ENCODE measurements at regions not wholly inside any gene's neighbourhood (a gene's known extent, or its start where the extent isn't known, plus 50 kb on each side); places are given as distances from the start of the nearest gene placed in this dataset.
A peak's percentile ranks its signal among the peaks of the same experiment; 100 is the strongest.

DNA sequence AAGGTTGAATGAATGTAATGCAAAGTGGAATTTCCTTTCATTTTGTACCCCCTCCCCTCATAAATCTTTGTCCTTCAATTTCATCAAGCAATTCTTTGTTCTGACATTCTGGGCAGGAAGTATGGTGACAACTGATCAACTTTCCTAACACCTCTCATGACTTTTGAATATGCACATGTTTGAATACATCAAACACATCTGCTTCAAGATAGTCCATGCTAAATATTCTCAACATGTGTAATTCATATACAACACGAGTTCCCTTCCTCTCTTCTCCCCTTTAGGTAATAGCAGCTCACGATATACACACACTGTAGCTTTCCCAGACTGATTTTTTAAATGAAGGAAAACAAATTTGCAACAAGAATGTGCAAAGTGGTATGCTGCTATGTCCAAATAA lies 103.6 kb upstream of the EFNA5 start:
- WGBS (ENCODE audit: insufficient coverage), result no CpG with 5 or more reads among the region's 2 CpGs
- no peak overlapping the region for H3K4me3 ChIP-seq (ENCODE audit: low read length)
- peaks cover 3% of the 10 kb centered on the region for H3K4me1 ChIP-seq (ENCODE audit: control insufficient read depth, insufficient read depth, low read length)
- H3K36me3 ChIP-seq (ENCODE audit: control insufficient read depth, insufficient read depth, low read length), result no peaks in the 10 kb centered on the region
- H3K27ac ChIP-seq (ENCODE audit: low read length), result no peak overlapping the region
- no peak for DNase-seq
- H3K9me3 ChIP-seq (replicated peaks; ENCODE audit: control insufficient read depth, low read depth, low read length), result no peaks in the 10 kb centered on the region
- H3K27me3 ChIP-seq (ENCODE audit: control insufficient read depth, insufficient read depth, low read length), result no peaks in the 10 kb centered on the region

DNA sequence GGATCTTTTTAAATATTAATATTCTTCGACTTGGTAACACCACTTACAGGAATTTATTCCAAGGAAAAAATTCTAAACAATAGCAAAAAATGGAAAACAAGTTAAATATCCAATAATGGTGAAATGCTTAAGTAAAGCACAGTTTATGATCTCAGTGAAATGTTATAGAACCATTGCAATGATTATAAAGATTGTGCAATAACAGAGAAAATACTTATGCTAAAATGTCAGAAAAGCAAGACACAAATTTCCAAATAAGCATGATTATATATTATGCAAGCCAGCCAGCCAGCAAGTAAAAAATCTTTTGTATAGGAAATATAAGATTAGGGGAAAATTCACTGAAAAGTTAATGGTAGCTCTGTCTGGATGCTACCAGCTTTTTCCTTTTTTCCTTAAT lies 102.7 kb upstream of the EFNA5 start:
- Histone ChIP-seq H3K4me1 (ENCODE audit: control insufficient read depth, insufficient read depth, low read length) (peaks cover 3% of the 10 kb centered on the region), H3K36me3 (ENCODE audit: control insufficient read depth, insufficient read depth, low read length) (no peaks in the 10 kb centered on the region), H3K4me3 (ENCODE audit: low read length) (no peak overlapping the region), H3K27ac (ENCODE audit: low read length) (no peak overlapping the region), H3K27me3 (ENCODE audit: control insufficient read depth, insufficient read depth, low read length) (no peaks in the 10 kb centered on the region), H3K9me3 (replicated peaks; ENCODE audit: control insufficient read depth, low read depth, low read length) (no peaks in the 10 kb centered on the region)
- no CpG with 5 or more reads among the region's 1 CpG for WGBS (ENCODE audit: insufficient coverage)
- no peak for DNase-seq

- Histone ChIP-seq H3K9me3 (replicated peaks; ENCODE audit: control insufficient read depth, low read depth, low read length) (no peaks in the 10 kb centered on the region), H3K27ac (ENCODE audit: low read length) (no peak overlapping the region), H3K36me3 (ENCODE audit: control insufficient read depth, insufficient read depth, low read length) (no peaks in the 10 kb centered on the region), H3K4me3 (ENCODE audit: low read length) (no peak overlapping the region), H3K27me3 (ENCODE audit: control insufficient read depth, insufficient read depth, low read length) (no peaks in the 10 kb centered on the region), H3K4me1 (ENCODE audit: control insufficient read depth, insufficient read depth, low read length) (peaks cover 3% of the 10 kb centered on the region)
- peak; percentile 15 for DNase-seq
- 49% methylated on average over 5 of the region's 11 CpGs for WGBS (ENCODE audit: insufficient coverage)
Observed at GRCh38 chr5:107772418-107773310, 101.9 kb upstream of the EFNA5 start.

DNA sequence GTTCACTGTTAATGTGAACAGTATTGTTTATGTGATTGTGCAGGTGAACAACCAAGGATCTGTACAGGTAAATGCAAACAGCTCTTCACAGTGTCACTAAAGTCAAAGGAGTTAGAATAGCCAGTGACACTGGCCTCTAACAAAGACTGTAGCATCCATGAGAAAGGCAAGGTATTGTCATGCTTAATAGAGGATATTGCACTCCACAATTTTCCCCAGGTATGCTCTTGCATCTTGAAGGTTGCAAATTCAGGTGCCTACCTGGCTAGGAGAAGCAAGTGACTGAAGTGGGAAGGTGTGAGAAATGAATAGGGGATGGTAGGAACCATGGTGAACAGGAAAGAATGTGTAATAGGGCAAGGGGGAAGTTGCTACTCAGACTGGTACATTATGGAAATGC lies 101.2 kb upstream of the EFNA5 start:
- Histone ChIP-seq H3K4me3 (ENCODE audit: low read length) (no peak overlapping the region), H3K9me3 (replicated peaks; ENCODE audit: control insufficient read depth, low read depth, low read length) (no peaks in the 10 kb centered on the region), H3K27me3 (ENCODE audit: control insufficient read depth, insufficient read depth, low read length) (no peaks in the 10 kb centered on the region), H3K27ac (ENCODE audit: low read length) (no peak overlapping the region), H3K4me1 (ENCODE audit: control insufficient read depth, insufficient read depth, low read length) (peaks cover 1% of the 10 kb centered on the region), H3K36me3 (ENCODE audit: control insufficient read depth, insufficient read depth, low read length) (no peaks in the 10 kb centered on the region)
- DNase-seq, result no peak

GRCh38 chr5:107770051-107770450 lies 99.3 kb upstream of the EFNA5 start:
- H3K27ac ChIP-seq (ENCODE audit: low read length), result no peak overlapping the region
- no peaks in the 10 kb centered on the region for H3K9me3 ChIP-seq (replicated peaks; ENCODE audit: control insufficient read depth, low read depth, low read length)
- no peaks in the 10 kb centered on the region for H3K27me3 ChIP-seq (ENCODE audit: control insufficient read depth, insufficient read depth, low read length)
- no CpG with 5 or more reads among the region's 7 CpGs for WGBS (ENCODE audit: insufficient coverage)
- H3K36me3 ChIP-seq (ENCODE audit: control insufficient read depth, insufficient read depth, low read length), result no peaks in the 10 kb centered on the region
- H3K4me1 ChIP-seq (ENCODE audit: control insufficient read depth, insufficient read depth, low read length), result no peaks in the 10 kb centered on the region
- no peak overlapping the region for H3K4me3 ChIP-seq (ENCODE audit: low read length)
- no peak for DNase-seq

DNA sequence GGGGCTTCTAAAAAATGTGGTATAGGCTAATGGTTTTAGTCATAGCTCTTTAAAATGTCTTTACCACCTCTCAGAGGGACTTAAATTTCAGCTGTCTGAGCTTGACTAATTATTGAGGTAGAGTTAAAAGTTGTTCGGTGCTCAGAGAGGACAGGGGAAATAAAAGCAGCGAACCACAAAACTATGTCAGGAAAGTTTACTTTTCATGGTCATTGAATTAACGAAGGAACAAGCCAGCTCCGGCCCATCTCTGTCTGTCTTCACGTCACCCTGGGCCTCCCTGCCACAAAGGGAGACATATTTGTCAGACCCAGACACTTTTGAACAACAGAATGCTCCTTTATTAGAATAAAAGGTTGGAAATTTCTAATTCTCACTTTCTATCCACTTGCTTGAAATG lies 98.8 kb upstream of the EFNA5 start:
- Histone ChIP-seq H3K4me1 (ENCODE audit: control insufficient read depth, insufficient read depth, low read length) (no peaks in the 10 kb centered on the region), H3K36me3 (ENCODE audit: control insufficient read depth, insufficient read depth, low read length) (no peaks in the 10 kb centered on the region), H3K27me3 (ENCODE audit: control insufficient read depth, insufficient read depth, low read length) (no peaks in the 10 kb centered on the region), H3K27ac (ENCODE audit: low read length) (no peak overlapping the region), H3K9me3 (replicated peaks; ENCODE audit: control insufficient read depth, low read depth, low read length) (no peaks in the 10 kb centered on the region), H3K4me3 (ENCODE audit: low read length) (no peak overlapping the region)
- no peak for DNase-seq
- WGBS (ENCODE audit: insufficient coverage), result 60% methylated on average over 3 of the region's 5 CpGs

GRCh38 chr5:107766972-107767371 lies 96.2 kb upstream of the EFNA5 start:
- Histone ChIP-seq H3K9me3 (replicated peaks; ENCODE audit: control insufficient read depth, low read depth, low read length) (no peaks in the 10 kb centered on the region), H3K4me3 (ENCODE audit: low read length) (no peak overlapping the region), H3K36me3 (ENCODE audit: control insufficient read depth, insufficient read depth, low read length) (no peaks in the 10 kb centered on the region), H3K27me3 (ENCODE audit: control insufficient read depth, insufficient read depth, low read length) (no peaks in the 10 kb centered on the region), H3K4me1 (ENCODE audit: control insufficient read depth, insufficient read depth, low read length) (no peaks in the 10 kb centered on the region), H3K27ac (ENCODE audit: low read length) (no peak overlapping the region)
- no CpG with 5 or more reads among the region's 3 CpGs for WGBS (ENCODE audit: insufficient coverage)
- DNase-seq, result no peak

DNA sequence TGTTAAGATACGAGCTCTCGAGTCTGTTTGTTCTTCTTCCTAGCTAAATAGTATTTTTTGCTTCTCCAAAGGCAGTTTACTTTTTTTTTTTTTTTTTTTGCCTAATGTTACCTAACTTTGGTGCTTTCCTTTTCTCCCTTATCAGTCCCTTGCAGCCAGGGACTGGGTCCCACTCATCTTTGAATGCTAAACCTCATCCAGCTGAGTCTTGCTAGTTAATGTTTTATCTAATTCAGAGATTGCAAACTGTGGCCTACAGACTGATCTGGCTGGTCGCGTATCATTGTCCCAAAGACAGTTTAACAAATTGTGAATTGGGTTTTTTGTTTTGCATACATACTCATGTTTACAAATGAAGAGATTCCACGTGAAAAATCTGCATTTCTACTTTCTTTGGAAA lies 95.7 kb upstream of the EFNA5 start:
- WGBS (ENCODE audit: insufficient coverage), result no CpG with 5 or more reads among the region's 5 CpGs
- no peaks in the 10 kb centered on the region for H3K9me3 ChIP-seq (replicated peaks; ENCODE audit: control insufficient read depth, low read depth, low read length)

DNA sequence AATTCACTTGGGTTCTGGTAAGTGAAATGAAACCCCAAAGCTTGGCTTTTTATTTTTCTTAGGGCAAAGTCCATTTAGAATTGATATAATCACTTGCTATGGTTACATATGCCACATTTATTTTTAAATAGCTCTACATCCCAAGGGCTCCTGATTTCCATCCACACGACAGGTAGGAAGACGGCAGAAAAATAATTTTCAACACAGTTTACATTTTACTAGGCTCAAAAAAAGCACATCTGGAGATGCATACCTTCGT lies 95.0 kb upstream of the EFNA5 start:
- no peak for DNase-seq
- Histone ChIP-seq H3K27me3 (ENCODE audit: control insufficient read depth, insufficient read depth, low read length) (no peaks in the 10 kb centered on the region), H3K4me3 (ENCODE audit: low read length) (no peak overlapping the region), H3K36me3 (ENCODE audit: control insufficient read depth, insufficient read depth, low read length) (no peaks in the 10 kb centered on the region), H3K27ac (ENCODE audit: low read length) (no peak overlapping the region), H3K9me3 (replicated peaks; ENCODE audit: control insufficient read depth, low read depth, low read length) (no peaks in the 10 kb centered on the region), H3K4me1 (ENCODE audit: control insufficient read depth, insufficient read depth, low read length) (no peaks in the 10 kb centered on the region)
- 63% methylated on average over 1 of the region's 3 CpGs for whole genome bisulfite sequencing (ENCODE audit: insufficient coverage)

More for the DNA sequence above, 95.7 kb upstream of the EFNA5 start:
- Histone ChIP-seq H3K4me3 (ENCODE audit: low read length) (no peak overlapping the region), H3K36me3 (ENCODE audit: control insufficient read depth, insufficient read depth, low read length) (no peaks in the 10 kb centered on the region), H3K4me1 (ENCODE audit: control insufficient read depth, insufficient read depth, low read length) (no peaks in the 10 kb centered on the region), H3K27ac (ENCODE audit: low read length) (no peak overlapping the region), H3K27me3 (ENCODE audit: control insufficient read depth, insufficient read depth, low read length) (no peaks in the 10 kb centered on the region)
- DNase-seq, result no peak

- Histone ChIP-seq H3K36me3 (ENCODE audit: control insufficient read depth, insufficient read depth, low read length) (no peaks in the 10 kb centered on the region), H3K4me3 (ENCODE audit: low read length) (no peak overlapping the region), H3K9me3 (replicated peaks; ENCODE audit: control insufficient read depth, low read depth, low read length) (no peaks in the 10 kb centered on the region), H3K27ac (ENCODE audit: low read length) (no peak overlapping the region), H3K4me1 (ENCODE audit: control insufficient read depth, insufficient read depth, low read length) (no peaks in the 10 kb centered on the region), H3K27me3 (ENCODE audit: control insufficient read depth, insufficient read depth, low read length) (no peaks in the 10 kb centered on the region)
- WGBS (ENCODE audit: insufficient coverage), result 64% methylated on average over 2 of the region's 9 CpGs
- DNase-seq, result no peak
Observed at GRCh38 chr5:107764976-107765804, 94.5 kb upstream of the EFNA5 start.
